Keratinocyte (primary cell): ENCODE measurements at regions not wholly inside any gene's neighbourhood (a gene's known extent, or its start where the extent isn't known, plus 50 kb on each side); places are given as distances from the start of the nearest gene placed in this dataset.

Source experiments
- DNase-seq: peaks from one replicate; pipeline ENCODE4 v3.0.0-alpha.2; 2011; ENCODE audit warnings: low read depth, missing footprints, low spot score
- FAIRE-seq: peaks from 2 replicates; lab custom pipeline; 2011; peaks lifted over from hg19 to GRCh38; lab: Jason Lieb, UNC
- H2AFZ ChIP-seq: 2 replicates; pipeline ENCODE4 v1.6.0; 2012; ENCODE audit warnings: low read length, control low read depth, inconsistent platforms; ENCODE audit not compliant: control insufficient read depth
- H3K27ac ChIP-seq: 2 replicates; pipeline ENCODE4 v1.5.1; 2011; ENCODE audit warnings: low read length; ENCODE audit not compliant: control insufficient read depth, insufficient read depth
- H3K27me3 ChIP-seq: 3 replicates; pipeline ENCODE4 v1.6.0; 2011; ENCODE audit warnings: low read length; ENCODE audit not compliant: control insufficient read depth, insufficient read depth; ENCODE audit errors: extremely low read depth
- H3K36me3 ChIP-seq, 2 experiments: 2 replicates in 1 of 2; 3 replicates in 1 of 2; pipeline ENCODE4 v1.5.1; 2011; ENCODE audit warnings: low read length in 2 of 2, mild to moderate bottlenecking in 1 of 2; ENCODE audit not compliant: control insufficient read depth in 2 of 2, insufficient read depth in 2 of 2; ENCODE audit errors: extremely low read depth in 1 of 2
- H3K4me1 ChIP-seq: 3 replicates; pipeline ENCODE4 v1.5.1; 2011; ENCODE audit warnings: low read length; ENCODE audit not compliant: control insufficient read depth, insufficient read depth; ENCODE audit errors: extremely low read depth
- H3K4me2 ChIP-seq: 3 replicates; pipeline ENCODE4 v1.6.0; 2011; ENCODE audit warnings: low read depth, low read length; ENCODE audit not compliant: control insufficient read depth, insufficient read depth; ENCODE audit errors: extremely low read depth
- H3K4me3 ChIP-seq, 3 experiments: fragments of 200-600 bp in 1 of 3; sonication (generic) in 1 of 3; 2 replicates in 2 of 3; 3 replicates in 1 of 3; pipeline ENCODE4 v1.5.1; 2011 to 2016; ENCODE audit warnings: low read length in 3 of 3, mild to moderate bottlenecking in 3 of 3, control low read depth in 2 of 3, inconsistent platforms in 1 of 3, low read depth in 1 of 3, mixed read lengths in 1 of 3, mixed run types in 1 of 3, moderate library complexity in 1 of 3; ENCODE audit not compliant: control insufficient read depth in 2 of 3, insufficient read depth in 2 of 3; ENCODE audit errors: extremely low read depth in 1 of 3
- H3K79me2 ChIP-seq: 2 replicates; pipeline ENCODE4 v1.6.0; 2012; ENCODE audit warnings: low read length; ENCODE audit not compliant: control insufficient read depth, insufficient read depth
- H3K9ac ChIP-seq: 3 replicates; pipeline ENCODE4 v1.6.0; 2011; ENCODE audit warnings: low read length; ENCODE audit not compliant: control insufficient read depth, insufficient read depth; ENCODE audit errors: extremely low read depth
- H3K9me1 ChIP-seq: 3 replicates; pipeline ENCODE4 v1.6.0; 2011; ENCODE audit warnings: low read length; ENCODE audit not compliant: control insufficient read depth, insufficient read depth; ENCODE audit errors: extremely low read depth
- H3K9me3 ChIP-seq: 2 replicates; pipeline ENCODE4 v1.5.1; 2012; ENCODE audit warnings: low read depth, low read length; ENCODE audit not compliant: control insufficient read depth
- H4K20me1 ChIP-seq: 3 replicates; pipeline ENCODE4 v1.6.0; 2011; ENCODE audit warnings: low read length; ENCODE audit not compliant: control insufficient read depth, insufficient read depth; ENCODE audit errors: extremely low read depth
- CTCF ChIP-seq, 3 experiments: IDR thresholded peaks in 1 of 3; conservative IDR thresholded peaks in 1 of 3; optimal IDR thresholded peaks in 1 of 3; 2 replicates in 2 of 3; 3 replicates in 1 of 3; pipeline versions ENCODE3 to v1.5.1; 2011; ENCODE audit warnings: low read length in 3 of 3, mild to moderate bottlenecking in 3 of 3, moderate library complexity in 2 of 3, control low read depth in 1 of 3, inconsistent platforms in 1 of 3; ENCODE audit not compliant: insufficient read depth in 2 of 3; ENCODE audit errors: extremely low read depth in 1 of 3
- EZH2 ChIP-seq: IDR thresholded peaks from one replicate; pipeline ENCODE4 v1.6.1; 2012; ENCODE audit warnings: inconsistent platforms, mild to moderate bottlenecking, low read length, moderate library complexity
- dilution Hi-C: fragments of 300-500 bp; cut with MboI; formaldehyde crosslinking; loops from one replicate; pipeline ENCODE4 v1.7.0; 2020; ENCODE audit warnings: low sequenced_read_pairs; ENCODE audit not compliant: extremely low pct_ligation_motif_present

- H3K4me3 ChIP-seq = no peak overlapping the region
- dilution Hi-C loops = no loop called here
- no peak for TF ChIP-seq CTCF (optimal IDR thresholded peaks at IDR 0.05 in 1 of 3, IDR thresholded peaks at IDR 0.05 in 1 of 3, conservative IDR thresholded peaks at IDR 0.05 in 1 of 3; ENCODE audit: extremely low read depth in 1 of 3, insufficient read depth in 2 of 3, low read length in 3 of 3)
- TF ChIP-seq EZH2 = no peak
These were observed 171.4 kb downstream of the PPARGC1A start for GRCh38 chr4:23718435-23718834.

GRCh38 chr4:23717528-23718248 is 172.2 kb downstream of the PPARGC1A start:
- FAIRE-seq (peak; percentile 52), DNase-seq (no peak)
- Histone ChIP-seq H2AFZ (no peak overlapping the region), H3K79me2 (no peaks in the 10 kb centered on the region), H3K4me1 (no peaks in the 10 kb centered on the region), H3K9ac (no peak overlapping the region), H3K27ac (no peak overlapping the region), H4K20me1 (no peaks in the 10 kb centered on the region), H3K9me1 (no peaks in the 10 kb centered on the region), H3K36me3 (no peaks in the 10 kb centered on the region), H3K9me3 (no peaks in the 10 kb centered on the region), H3K4me2 (no peak overlapping the region), H3K27me3 (no peaks in the 10 kb centered on the region), H3K4me3 (no peak overlapping the region)
- dilution Hi-C loops = no loop called here
- TF ChIP-seq CTCF (optimal IDR thresholded peaks at IDR 0.05 in 1 of 3, IDR thresholded peaks at IDR 0.05 in 1 of 3, conservative IDR thresholded peaks at IDR 0.05 in 1 of 3; ENCODE audit: extremely low read depth in 1 of 3, insufficient read depth in 2 of 3, low read length in 3 of 3) = peak; percentile 19 to 49 (median 44)
- TF ChIP-seq EZH2 = no peak

More at GRCh38 chr4:23718435-23718834, 171.4 kb downstream of the PPARGC1A start:
- no peaks in the 10 kb centered on the region for H3K9me1 ChIP-seq
- DNase-seq = no peak
- H4K20me1 ChIP-seq = no peaks in the 10 kb centered on the region
- no peaks in the 10 kb centered on the region for H3K36me3 ChIP-seq
- no peaks in the 10 kb centered on the region for H3K4me1 ChIP-seq
- H3K27ac ChIP-seq = no peak overlapping the region
- no peak overlapping the region for H2AFZ ChIP-seq
- H3K4me2 ChIP-seq = no peak overlapping the region
- H3K9me3 ChIP-seq = no peaks in the 10 kb centered on the region
- no peak for FAIRE-seq
- no peaks in the 10 kb centered on the region for H3K27me3 ChIP-seq
- H3K9ac ChIP-seq = no peak overlapping the region
- H3K79me2 ChIP-seq = no peaks in the 10 kb centered on the region
